GM18867 (cell line): ENCODE measurements at regions not wholly inside any gene's neighbourhood (a gene's known extent, or its start where the extent isn't known, plus 50 kb on each side); places are given as distances from the start of the nearest gene placed in this dataset.
"Not testable (repeated sequence)": the region's sequence is repeated elsewhere in the genome, so short reads cannot be mapped to it uniquely, and the experiment has no call there.

ENCODE experiments used
- ATAC-seq: cut with Tn5 transposase; IDR thresholded peaks from one replicate; pipeline ENCODE4 v1.9.1; 2021; ENCODE audit warnings: mild to moderate bottlenecking, moderate library complexity; ENCODE audit not compliant: unreplicated experiment

- ATAC-seq = peak; percentile 72
Observed at GRCh38 chr6:6810727-6811126, 222.2 kb downstream of the LY86 start.

GRCh38 chr6:6811128-6812009, 222.8 kb downstream of the LY86 start:
- no peak for ATAC-seq

GRCh38 chr6:6812427-6812826, 223.9 kb downstream of the LY86 start:
- no peak for ATAC-seq

GRCh38 chr6:6815732-6816131, 227.2 kb downstream of the LY86 start:
- ATAC-seq = no peak

GRCh38 chr6:6816716-6817115, 228.2 kb downstream of the LY86 start:
- ATAC-seq = no peak

- ATAC-seq = no peak
Observed at GRCh38 chr6:6818078-6818639, 229.6 kb downstream of the LY86 start.

- ATAC-seq = no peak
Observed at GRCh38 chr6:6820641-6821238, 232.2 kb downstream of the LY86 start.

- ATAC-seq = no peak
Observed at GRCh38 chr6:6821639-6822261, 233.2 kb downstream of the LY86 start.

- ATAC-seq = no peak
Observed at GRCh38 chr6:6823030-6823429, 234.5 kb downstream of the LY86 start.

GRCh38 chr6:6823568-6824224, 235.2 kb downstream of the LY86 start:
- no peak for ATAC-seq

- ATAC-seq = no peak
Observed at GRCh38 chr6:6824381-6824780, 235.9 kb downstream of the LY86 start.

- no peak for ATAC-seq
Observed at GRCh38 chr6:6825193-6825784, 236.8 kb downstream of the LY86 start.

GRCh38 chr6:6826095-6826901, 237.8 kb downstream of the LY86 start:
- ATAC-seq = peak; percentile 88

GRCh38 chr6:6826961-6827360, 238.4 kb downstream of the LY86 start:
- ATAC-seq = no peak

GRCh38 chr6:6829872-6830685, 241.6 kb downstream of the LY86 start:
- no peak for ATAC-seq

- not testable (repeated sequence) for ATAC-seq
Observed at GRCh38 chr6:6830686-6831063, 242.2 kb downstream of the LY86 start.

- ATAC-seq = no peak
Observed at GRCh38 chr6:6832439-6832838, 243.9 kb downstream of the LY86 start.

- ATAC-seq = no peak
Observed at GRCh38 chr6:6834356-6835222, 246.1 kb downstream of the LY86 start.
